ENCODE measurements at regions not wholly inside any gene's neighbourhood (a gene's known extent, or its start where the extent isn't known, plus 50 kb on each side); places are given as distances from the start of the nearest gene placed in this dataset.

DNA sequence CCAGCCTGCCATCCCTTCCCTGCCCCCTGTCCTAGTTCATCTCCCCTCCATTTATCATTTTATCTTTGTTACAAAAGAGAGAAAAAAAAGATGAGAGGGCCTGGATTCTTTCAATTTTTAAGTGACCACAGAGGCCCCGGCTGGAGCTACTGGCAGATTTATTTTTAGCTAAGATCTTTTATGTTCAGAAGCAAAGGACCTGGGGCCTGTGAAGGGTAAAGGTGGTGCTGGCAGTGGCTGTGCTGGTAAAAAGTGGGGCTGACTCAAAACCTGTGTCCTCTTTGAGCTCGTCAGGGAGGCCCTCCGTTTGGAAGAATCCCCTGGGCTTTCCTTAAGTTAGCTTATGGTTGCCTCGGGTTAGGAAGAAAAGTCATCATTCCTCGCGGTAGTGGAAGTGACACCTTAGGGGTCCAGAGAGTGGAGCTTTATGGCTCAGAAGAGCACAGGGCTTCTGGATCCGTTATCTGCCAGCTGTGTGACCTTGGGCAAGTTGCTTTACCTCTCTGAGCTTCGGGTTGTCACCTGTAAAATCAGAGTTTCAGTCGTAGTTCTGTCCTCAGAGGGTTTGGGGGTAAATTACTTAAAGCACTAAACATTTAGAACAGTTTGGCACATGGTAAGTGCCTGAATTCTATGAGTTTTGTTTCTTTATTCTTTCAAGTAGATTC lies 923.8 kb upstream of the EEF2KMT start:
- no peak for DNase-seq

DNA sequence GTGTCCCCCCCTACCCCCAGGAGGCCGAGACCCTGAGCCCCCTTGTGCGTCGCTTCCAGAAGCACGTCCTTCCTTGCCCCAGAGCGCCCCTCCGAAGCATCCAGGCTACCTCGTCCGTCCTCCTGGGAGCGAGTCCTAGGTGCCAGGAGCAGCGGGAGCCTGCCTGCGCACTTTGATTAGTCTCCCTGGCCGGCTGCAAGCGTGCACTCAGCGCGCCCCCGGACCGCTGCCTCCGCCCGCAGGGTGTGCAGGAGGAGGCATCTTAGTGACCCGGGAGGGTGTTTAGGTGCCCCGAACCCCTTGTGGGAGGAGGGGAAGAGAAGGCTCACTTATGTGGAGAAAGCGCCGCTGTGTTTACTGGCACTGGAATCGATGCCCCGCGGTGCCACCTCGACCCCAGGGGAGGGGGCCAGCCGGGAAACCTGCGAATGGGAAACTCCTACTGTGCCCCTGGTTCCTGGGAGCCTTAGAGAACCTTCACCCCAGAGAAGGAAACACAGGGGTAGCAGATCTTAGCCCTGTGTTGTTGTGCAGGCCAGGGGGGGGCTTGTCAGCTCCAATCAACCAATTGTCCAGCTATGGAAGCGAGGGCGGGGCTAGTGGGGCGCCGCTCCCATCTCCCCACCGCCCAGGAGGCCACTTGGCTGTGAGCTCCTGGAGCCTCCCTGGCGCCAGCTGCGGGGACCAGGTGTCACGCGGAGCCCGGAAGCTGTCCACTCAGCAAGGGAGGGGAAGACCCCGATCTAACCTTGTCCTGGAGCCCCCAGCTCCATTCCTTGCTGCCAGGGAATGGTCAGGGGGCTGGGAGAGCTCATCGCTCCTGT lies 922.8 kb upstream of the EEF2KMT start:
- DNase-seq: no peak

DNA sequence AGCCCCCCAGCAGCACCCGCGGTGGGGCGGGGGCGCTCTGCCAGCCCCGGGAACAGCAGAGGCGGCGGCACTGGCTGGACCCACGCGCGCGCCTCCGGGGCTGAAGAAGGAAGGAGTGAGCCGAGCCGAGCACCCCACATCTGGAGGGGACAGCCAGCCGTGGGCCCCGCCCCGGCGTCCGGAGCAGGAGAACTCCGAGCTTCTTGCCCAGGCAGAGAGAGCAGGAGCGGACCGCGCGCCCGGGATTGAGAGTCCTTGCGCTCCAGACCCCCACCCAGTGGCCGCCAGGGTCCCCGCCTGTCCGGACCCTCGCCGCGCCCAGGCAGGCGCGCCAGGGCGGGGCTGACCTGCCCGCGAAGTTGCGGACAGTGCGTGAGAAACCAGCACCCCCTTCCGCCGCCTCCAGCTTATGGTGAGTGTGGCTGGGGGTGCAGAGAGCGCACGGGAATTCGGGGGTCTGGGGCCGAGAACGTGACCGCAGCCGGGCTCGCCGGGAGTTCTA lies 921.9 kb upstream of the EEF2KMT start:
- no peak for DNase-seq

DNA sequence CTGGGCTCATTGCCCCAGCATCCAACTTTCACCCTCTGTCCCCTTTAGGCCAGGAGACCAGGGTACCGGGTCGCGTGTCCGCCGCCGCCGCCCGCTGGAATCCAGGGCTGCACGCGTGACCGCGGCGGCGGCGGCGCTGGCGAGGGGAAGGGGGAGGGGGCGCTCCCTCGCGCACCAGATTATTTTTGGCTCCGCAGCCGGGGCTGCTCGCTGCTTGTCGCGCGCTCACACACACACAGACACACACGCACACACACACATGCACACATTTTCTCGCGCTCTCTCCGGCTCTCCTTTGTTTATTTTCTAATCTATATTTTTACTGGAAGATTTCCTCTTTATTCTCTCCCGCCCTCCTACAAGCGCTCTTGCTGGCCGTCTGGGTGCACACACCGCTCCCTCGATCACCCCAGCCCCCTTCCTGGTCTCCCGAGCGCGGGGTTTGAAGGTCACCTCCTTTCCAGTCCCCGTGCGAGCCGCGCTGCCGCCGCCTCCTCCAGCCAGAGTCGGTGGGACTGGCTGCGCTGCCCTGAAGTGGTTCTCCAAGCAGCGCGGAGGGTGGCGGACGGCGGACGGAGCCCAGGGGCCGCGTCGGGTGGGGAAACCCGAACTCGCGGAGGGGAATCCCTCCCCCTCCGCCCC lies 921.4 kb upstream of the EEF2KMT start:
- no peak for DNase-seq

GRCh38 chr16:6016530-6017184 lies 919.1 kb upstream of the EEF2KMT start:
- peak in 1 of 2 donors; percentile 21 for DNase-seq

GRCh38 chr16:6012716-6013115 lies 915.1 kb upstream of the EEF2KMT start:
- no peak for DNase-seq

DNA sequence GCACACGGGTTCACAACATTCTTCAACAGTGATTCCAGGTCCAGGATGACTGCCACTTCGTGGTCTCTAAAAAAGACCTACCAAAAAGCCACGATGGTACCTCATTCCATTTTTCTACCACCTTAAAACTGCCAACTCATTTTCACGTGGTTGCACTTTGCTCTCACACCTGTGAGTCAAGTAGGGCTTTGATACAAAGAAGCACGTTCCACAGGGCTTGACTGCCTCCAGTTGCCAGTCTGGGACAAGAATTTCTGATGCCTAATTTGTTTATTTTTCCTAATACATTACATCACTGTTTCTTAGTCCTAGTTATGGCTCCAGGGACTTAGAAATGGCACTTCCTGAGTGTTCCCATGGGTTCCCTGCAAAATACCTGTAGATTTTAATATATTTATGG lies 911.6 kb upstream of the EEF2KMT start:
- DNase-seq: no peak

DNA sequence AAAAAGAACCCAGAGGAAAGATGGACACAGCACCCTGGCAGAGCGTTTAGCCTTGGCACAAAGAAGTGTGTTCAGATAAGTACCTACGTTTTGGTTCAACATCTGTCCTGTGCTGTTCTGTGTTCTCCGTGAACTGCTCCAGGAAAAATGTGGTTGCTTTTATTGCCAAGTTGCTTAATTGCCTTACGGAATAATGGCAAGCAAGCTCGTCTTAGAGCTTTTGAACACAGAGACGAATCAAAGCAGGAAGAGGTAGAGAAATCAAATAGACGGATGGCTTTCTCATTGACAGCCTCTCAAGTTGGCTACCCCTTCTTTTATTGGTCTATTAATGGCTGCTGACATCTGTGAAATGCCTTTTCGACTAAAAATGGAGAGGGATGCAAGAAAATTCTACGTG lies 911.1 kb upstream of the EEF2KMT start:
- no peak for DNase-seq

DNA sequence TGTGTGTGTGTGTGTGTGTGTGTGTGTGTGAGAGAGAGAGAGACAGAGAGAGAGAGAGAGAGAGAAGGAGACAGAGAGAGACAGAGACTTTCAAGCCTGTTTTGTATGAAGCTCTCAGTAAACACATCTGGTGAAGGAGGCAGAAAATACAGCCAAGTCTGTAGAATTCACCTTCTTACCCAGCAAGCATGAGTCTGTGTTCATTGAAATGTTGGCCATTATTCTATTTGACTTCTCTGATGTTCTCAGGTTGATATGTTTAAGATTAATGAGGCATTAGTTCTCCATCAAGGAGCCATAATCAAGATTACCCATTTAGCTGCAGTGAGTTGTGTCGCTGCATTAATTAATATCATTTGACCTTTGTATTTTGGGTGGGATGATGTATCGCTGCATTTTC lies 895.8 kb upstream of the EEF2KMT start:
- no peak for DNase-seq

DNA sequence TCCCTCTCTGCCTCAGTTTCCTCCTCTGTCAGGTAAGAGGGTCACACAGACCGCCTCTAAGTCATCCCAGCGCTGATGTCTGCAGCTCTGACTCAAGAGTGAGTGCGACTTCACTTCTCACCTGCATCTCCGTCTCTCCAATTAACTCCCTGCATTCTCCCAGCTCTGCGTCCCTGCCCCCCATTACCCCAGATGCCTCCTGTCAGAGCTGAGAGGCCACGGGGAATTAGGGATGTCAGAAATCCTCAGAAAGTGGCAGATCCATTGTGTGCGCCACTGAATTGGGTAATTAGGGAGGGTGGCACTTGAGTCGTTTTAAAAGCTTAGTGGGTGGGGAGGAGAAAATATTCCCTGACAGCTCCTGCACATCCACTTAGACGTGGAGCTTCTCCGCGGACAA lies 885.4 kb upstream of the EEF2KMT start:
- no peak for DNase-seq

GRCh38 chr16:5979905-5980550 lies 882.4 kb upstream of the EEF2KMT start:
- no peak for DNase-seq

DNA sequence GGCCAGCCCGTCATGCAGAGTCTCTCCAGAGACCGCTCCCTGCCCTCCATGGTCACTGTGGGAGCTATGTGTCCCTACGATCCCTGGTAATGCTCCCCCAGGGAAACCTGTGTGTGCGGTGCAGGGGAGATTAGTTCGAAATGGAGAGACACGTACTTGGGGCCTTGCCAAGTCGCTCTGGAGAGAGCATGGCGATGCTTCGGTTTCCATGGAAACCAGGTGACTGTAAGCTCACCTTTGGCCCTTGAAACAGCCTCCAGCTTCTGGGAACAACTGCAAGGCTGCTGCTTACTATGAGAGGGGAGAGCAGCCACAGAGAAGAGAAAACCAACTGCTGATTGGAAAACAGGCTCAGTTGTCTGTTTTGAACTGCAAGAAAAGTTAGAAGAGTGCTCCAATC lies 879.7 kb upstream of the EEF2KMT start:
- DNase-seq: no peak

DNA sequence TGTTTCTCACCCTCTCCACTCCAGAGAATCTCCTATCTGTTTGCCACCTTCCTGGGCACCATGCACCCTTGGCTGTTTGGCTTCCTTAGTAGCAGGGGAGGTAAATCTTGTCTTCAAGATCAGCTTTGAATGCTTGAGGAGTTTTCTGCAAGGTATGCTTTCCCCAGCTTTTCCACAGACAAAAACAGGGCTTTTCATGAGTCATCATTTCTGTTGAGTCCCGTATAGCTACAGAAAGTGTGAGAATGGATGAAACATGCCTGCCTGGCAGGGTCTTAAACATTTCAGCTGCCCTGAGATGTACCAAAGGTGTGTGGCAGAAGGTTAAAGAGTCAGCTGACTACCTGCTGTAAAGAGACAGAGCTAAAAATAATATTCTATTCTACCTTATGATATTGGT lies 875.2 kb upstream of the EEF2KMT start:
- no peak for DNase-seq

DNA sequence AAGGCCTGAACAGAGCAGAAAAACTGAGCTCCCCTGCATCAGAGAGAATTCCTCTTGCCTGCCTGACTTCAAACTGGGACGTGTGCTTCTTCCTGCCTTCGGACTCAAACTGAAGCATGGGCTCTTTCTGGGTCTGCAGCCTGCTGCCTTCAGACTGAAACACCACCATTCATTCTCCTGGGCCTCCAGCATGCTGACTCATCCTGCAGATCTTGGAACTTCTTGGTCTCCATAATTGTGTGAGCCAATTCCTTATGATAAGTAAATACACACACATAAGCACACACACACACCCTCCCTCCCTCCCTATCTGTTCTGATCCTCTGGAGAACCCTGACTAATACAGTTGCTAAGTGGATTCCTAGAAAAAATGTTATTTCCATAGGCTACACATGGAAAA lies 874.3 kb upstream of the EEF2KMT start:
- DNase-seq: no peak

GRCh38 chr16:5971106-5971505 lies 873.5 kb upstream of the EEF2KMT start:
- no peak for DNase-seq

GRCh38 chr16:5966004-5966403 lies 868.4 kb upstream of the EEF2KMT start:
- no peak for DNase-seq

- no peak for DNase-seq
These were observed 867.7 kb upstream of the EEF2KMT start for GRCh38 chr16:5965321-5965720.

- no peak for DNase-seq
These were observed 853.9 kb upstream of the EEF2KMT start for GRCh38 chr16:5951486-5951885.

GRCh38 chr16:5944971-5945370 lies 847.4 kb upstream of the EEF2KMT start:
- no peak for DNase-seq

DNA sequence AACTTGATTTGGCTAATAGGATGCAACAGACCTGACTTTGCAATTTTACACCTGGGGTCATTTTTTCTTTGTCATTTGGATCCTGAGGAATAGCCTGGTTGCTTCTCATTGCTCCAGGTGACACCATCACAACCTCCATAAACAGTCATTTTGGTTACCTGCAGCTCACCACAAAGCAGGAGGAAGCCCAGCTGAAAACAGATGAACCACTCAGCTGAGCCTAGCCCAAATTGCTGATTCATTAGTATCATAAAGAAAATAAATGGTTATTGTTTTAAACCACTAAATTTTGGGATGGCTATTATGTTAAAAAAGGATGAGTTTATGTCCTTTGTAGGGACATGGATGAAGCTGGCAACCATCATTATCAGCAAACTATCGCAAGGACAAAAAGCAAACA lies 841.0 kb upstream of the EEF2KMT start:
- DNase-seq: no peak

DNA sequence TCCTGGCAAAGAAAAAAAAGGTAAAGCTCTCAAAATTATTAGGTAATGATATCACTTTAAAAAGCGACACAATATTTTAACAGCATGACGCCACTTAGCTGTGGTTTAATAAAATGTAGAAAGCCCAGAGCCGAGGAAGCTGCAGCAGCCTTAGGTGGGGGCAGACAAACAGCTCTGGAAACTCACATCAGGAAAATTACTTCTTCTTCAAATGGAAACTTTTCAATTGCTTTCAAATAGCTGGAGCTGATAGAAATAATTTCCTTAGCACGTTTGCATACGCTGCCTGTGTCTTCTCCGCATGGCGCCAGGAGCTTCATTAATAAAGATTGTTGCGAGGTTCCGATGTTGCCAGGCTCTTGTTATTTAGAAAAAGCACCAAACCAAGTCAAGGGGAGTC lies 835.3 kb upstream of the EEF2KMT start:
- DNase-seq: no peak

GRCh38 chr16:5928476-5929065 lies 831.0 kb upstream of the EEF2KMT start:
- no peak for DNase-seq

Measured in inflammatory macrophage treated with lipopolysaccharide for 1 hour (primary cell).